Fibroblast of lung (primary cell): ENCODE measurements at regions not wholly inside any gene's neighbourhood (a gene's known extent, or its start where the extent isn't known, plus 50 kb on each side); places are given as distances from the start of the nearest gene placed in this dataset.
A peak's percentile ranks its signal among the peaks of the same experiment; 100 is the strongest.

ENCODE experiments used
- DNase-seq, 2 donors: peaks; one replicate each; pipeline versions ENCODE4 v3.0.0 to v3.0.0-alpha.2; 2010; ENCODE audit warnings: low read depth in 2 of 2
- H2AFZ ChIP-seq: 2 replicates; pipeline ENCODE4 v1.5.1; 2012; ENCODE audit warnings: low read length, control low read depth, inconsistent platforms
- H3K27ac ChIP-seq: 2 replicates; pipeline ENCODE4 v1.5.1; 2011; ENCODE audit warnings: low read length, control low read depth; ENCODE audit not compliant: insufficient read depth
- H3K27me3 ChIP-seq: 2 replicates; pipeline ENCODE4 v1.5.1; 2011; ENCODE audit warnings: mild to moderate bottlenecking, low read length; ENCODE audit not compliant: control insufficient read depth, insufficient read depth
- H3K36me3 ChIP-seq: 2 replicates; pipeline ENCODE4 v1.5.1; 2011; ENCODE audit warnings: low read length; ENCODE audit not compliant: control insufficient read depth, insufficient read depth
- H3K4me1 ChIP-seq: 2 replicates; pipeline ENCODE4 v1.5.1; 2011; ENCODE audit warnings: low read length; ENCODE audit not compliant: control insufficient read depth, insufficient read depth; ENCODE audit errors: extremely low read depth
- H3K4me2 ChIP-seq: 2 replicates; pipeline ENCODE4 v1.5.1; 2011; ENCODE audit warnings: low read length, control low read depth; ENCODE audit not compliant: insufficient read depth; ENCODE audit errors: extremely low read depth
- H3K4me3 ChIP-seq, 4 experiments: fragments of 200-600 bp in 1 of 4; sonication (generic) in 1 of 4; replicated peaks in 1 of 4; 2 replicates each; pipeline ENCODE4 v1.5.1; 2011 to 2016; ENCODE audit warnings: low read length in 4 of 4, low read depth in 3 of 4, mild to moderate bottlenecking in 3 of 4, control low read depth in 2 of 4, inconsistent platforms in 1 of 4, mixed read lengths in 1 of 4; ENCODE audit not compliant: insufficient read depth in 1 of 4; ENCODE audit errors: control extremely low read depth in 1 of 4
- H3K79me2 ChIP-seq: 2 replicates; pipeline ENCODE4 v1.5.1; 2012; ENCODE audit warnings: mild to moderate bottlenecking, low read length, inconsistent platforms; ENCODE audit not compliant: control insufficient read depth, insufficient read depth
- H3K9ac ChIP-seq: 2 replicates; pipeline ENCODE4 v1.5.1; 2011; ENCODE audit warnings: mild to moderate bottlenecking, low read length, control low read depth; ENCODE audit not compliant: insufficient read depth
- H3K9me3 ChIP-seq: 2 replicates; pipeline ENCODE4 v1.5.1; 2012; ENCODE audit warnings: low read depth, low read length; ENCODE audit not compliant: control insufficient read depth, insufficient read depth
- H4K20me1 ChIP-seq: 2 replicates; pipeline ENCODE4 v1.5.1; 2011; ENCODE audit warnings: low read length; ENCODE audit not compliant: control insufficient read depth, insufficient read depth; ENCODE audit errors: extremely low read depth
- CTCF ChIP-seq, 2 donors: IDR thresholded peaks in 1 of 2; conservative IDR thresholded peaks in 1 of 2; 1 replicate in 1 of 2; 2 replicates in 1 of 2; pipeline ENCODE4 v1.5.1; 2011 to 2012; ENCODE audit warnings: low read length in 2 of 2, control low read depth in 1 of 2, inconsistent platforms in 1 of 2, low read depth in 1 of 2, mild to moderate bottlenecking in 1 of 2
- EZH2 ChIP-seq: IDR thresholded peaks from 2 replicates; pipeline ENCODE4 v1.5.1; 2012; ENCODE audit warnings: low read length, control low read depth, mild to moderate bottlenecking; ENCODE audit errors: missing control alignments

- H3K27ac ChIP-seq = no peak overlapping the region
Observed at GRCh38 chr6:149233056-149233715, 84.3 kb upstream of the TAB2 start.

GRCh38 chr6:149234051-149234962 is 83.2 kb upstream of the TAB2 start:
- Histone ChIP-seq H3K27ac (no peak overlapping the region), H3K4me2 (no peak overlapping the region), H3K27me3 (peaks cover 6% of the 10 kb centered on the region), H3K9me3 (no peaks in the 10 kb centered on the region), H3K79me2 (no peaks in the 10 kb centered on the region), H3K9ac (no peak overlapping the region), H3K36me3 (no peaks in the 10 kb centered on the region), H2AFZ (no peak overlapping the region), H4K20me1 (no peaks in the 10 kb centered on the region), H3K4me3 (no peak overlapping the region), H3K4me1 (peaks cover 4% of the 10 kb centered on the region)
- peak; percentile 27 to 83 for DNase-seq
- no peak for TF ChIP-seq EZH2
- no peak for TF ChIP-seq CTCF (conservative IDR thresholded peaks at IDR 0.05 in 1 of 2, IDR thresholded peaks at IDR 0.05 in 1 of 2; ENCODE audit: low read depth in 1 of 2, low read length in 2 of 2)

More at GRCh38 chr6:149233056-149233715, 84.3 kb upstream of the TAB2 start:
- H2AFZ ChIP-seq = no peak overlapping the region
- no peaks in the 10 kb centered on the region for H3K9me3 ChIP-seq
- peak; percentile 78 to 99 for DNase-seq
- H3K27me3 ChIP-seq = peaks cover 6% of the 10 kb centered on the region
- H4K20me1 ChIP-seq = no peaks in the 10 kb centered on the region
- no peaks in the 10 kb centered on the region for H3K79me2 ChIP-seq
- no peak for TF ChIP-seq CTCF (conservative IDR thresholded peaks at IDR 0.05 in 1 of 2, IDR thresholded peaks at IDR 0.05 in 1 of 2; ENCODE audit: low read depth in 1 of 2, low read length in 2 of 2)
- TF ChIP-seq EZH2 = no peak
- no peak overlapping the region for H3K4me2 ChIP-seq
- no peaks in the 10 kb centered on the region for H3K36me3 ChIP-seq
- peaks cover 4% of the 10 kb centered on the region for H3K4me1 ChIP-seq
- H3K4me3 ChIP-seq = no peak overlapping the region
- no peak overlapping the region for H3K9ac ChIP-seq

- H3K4me3 ChIP-seq = no peak overlapping the region
- no peaks in the 10 kb centered on the region for H4K20me1 ChIP-seq
- DNase-seq = peak; percentile 93 to 95
- H3K4me1 ChIP-seq = peaks cover 4% of the 10 kb centered on the region
- TF ChIP-seq CTCF (conservative IDR thresholded peaks at IDR 0.05 in 1 of 2, IDR thresholded peaks at IDR 0.05 in 1 of 2; ENCODE audit: low read depth in 1 of 2, low read length in 2 of 2) (no peak), EZH2 (no peak)
- H3K27ac ChIP-seq = no peak overlapping the region
- H3K27me3 ChIP-seq = peaks cover 6% of the 10 kb centered on the region
- H3K36me3 ChIP-seq = no peaks in the 10 kb centered on the region
- no peak overlapping the region for H3K9ac ChIP-seq
- H3K4me2 ChIP-seq = no peak overlapping the region
- no peak overlapping the region for H2AFZ ChIP-seq
- no peaks in the 10 kb centered on the region for H3K79me2 ChIP-seq
- no peaks in the 10 kb centered on the region for H3K9me3 ChIP-seq
Observed at GRCh38 chr6:149235130-149235561, 82.4 kb upstream of the TAB2 start.
